Ovary (tissue), 3 donors: ENCODE measurements at regions not wholly inside any gene's neighbourhood (a gene's known extent, or its start where the extent isn't known, plus 50 kb on each side); places are given as distances from the start of the nearest gene placed in this dataset.

Experiments used
- CTCF ChIP-seq, 3 donors: fragments of 450-650 bp in 2 of 3; fragments of 200-600 bp in 1 of 3; IDR thresholded peaks; one replicate each; pipeline versions ENCODE4 v1.5.1 to v1.8.0; 2016 to 2022; ENCODE audit warnings: antibody characterized with exemption in 3 of 3, mild to moderate bottlenecking in 1 of 3
- EP300 ChIP-seq: sonication (generic); formaldehyde crosslinking; IDR thresholded peaks from one replicate; pipeline ENCODE4 v1.6.1; 2017; ENCODE audit warnings: antibody characterized with exemption
- POLR2A ChIP-seq: fragments of 450-650 bp; IDR thresholded peaks from one replicate; pipeline ENCODE4 v1.6.1; 2017; ENCODE audit warnings: antibody characterized with exemption, mild to moderate bottlenecking, moderate library complexity
- donor health status: DM: no; HTN: no; CAD: no.

- TF ChIP-seq CTCF (IDR thresholded peaks at IDR 0.05) (no peak), EP300 (no peak), POLR2A (no peak)
Measured at GRCh38 chr2:15829985-15830384, 110.4 kb upstream of the MYCN start.
